HG02852 (cell line): ENCODE measurements at regions not wholly inside any gene's neighbourhood (a gene's known extent, or its start where the extent isn't known, plus 50 kb on each side); places are given as distances from the start of the nearest gene placed in this dataset.

Experiments
- ATAC-seq: cut with Tn5 transposase; IDR thresholded peaks from one replicate; pipeline ENCODE4 v1.9.1; 2021; ENCODE audit warnings: mild to moderate bottlenecking, moderate library complexity; ENCODE audit not compliant: unreplicated experiment

DNA sequence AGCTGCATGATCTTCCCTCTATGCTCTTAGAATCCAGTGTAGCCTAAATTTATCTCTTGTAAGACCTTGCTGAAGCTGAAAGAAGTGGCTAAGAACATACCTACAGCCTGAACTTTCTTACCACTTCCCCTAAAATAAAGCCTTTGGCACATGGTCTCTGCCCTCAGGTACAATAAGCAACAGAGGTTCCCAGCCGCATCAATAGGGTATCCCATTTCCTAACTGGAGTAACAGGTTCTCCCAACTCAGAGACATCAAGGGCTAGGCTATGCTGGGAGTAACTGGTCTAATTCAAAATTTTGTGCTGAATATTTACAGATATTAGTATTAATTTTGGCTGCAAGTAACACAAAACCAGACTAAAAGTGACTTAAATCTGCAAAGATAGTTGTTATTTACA, 335.8 kb upstream of the TRPC7 start:
- ATAC-seq = no peak

DNA sequence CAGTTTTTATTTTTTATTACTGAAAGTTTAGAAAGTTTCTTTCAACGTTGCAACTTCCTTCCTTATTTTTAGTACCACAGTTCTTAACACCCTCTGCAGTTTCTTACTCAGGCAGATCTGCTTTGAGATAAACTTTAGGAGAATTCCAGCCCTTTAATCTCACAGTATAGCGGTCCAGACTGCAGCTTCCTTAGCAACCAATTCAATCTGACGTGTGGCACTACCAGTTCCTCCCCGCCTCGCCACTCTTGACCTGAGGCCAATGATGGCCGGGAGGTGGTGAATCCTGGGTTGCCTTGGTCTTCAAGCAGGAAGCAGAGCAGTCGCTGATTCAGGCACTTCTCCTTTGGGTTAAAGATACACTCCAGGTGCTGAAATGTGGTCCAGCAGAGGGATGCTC, 334.3 kb upstream of the TRPC7 start:
- no peak for ATAC-seq

DNA sequence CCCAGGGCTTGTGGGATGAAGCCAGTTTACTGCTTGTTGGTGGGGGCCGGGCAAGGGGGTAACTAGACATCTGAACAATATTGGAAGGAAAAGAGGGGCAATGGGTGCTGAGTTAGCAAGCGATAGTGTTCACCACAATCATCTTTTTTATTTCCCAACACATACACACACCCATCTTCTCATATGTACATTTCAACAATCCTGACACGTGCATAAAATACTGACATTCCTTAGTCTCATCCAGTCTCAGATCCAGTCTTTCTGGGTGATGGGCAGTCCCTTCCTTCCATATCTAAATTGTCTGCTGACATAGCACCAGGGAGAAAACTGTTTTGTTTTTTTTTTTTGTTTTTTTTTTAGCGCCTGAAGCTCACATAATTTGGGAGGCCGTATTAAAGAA, 333.6 kb upstream of the TRPC7 start:
- ATAC-seq = no peak

GRCh38 chr5:136694258-136694657, 328.9 kb upstream of the TRPC7 start:
- no peak for ATAC-seq

DNA sequence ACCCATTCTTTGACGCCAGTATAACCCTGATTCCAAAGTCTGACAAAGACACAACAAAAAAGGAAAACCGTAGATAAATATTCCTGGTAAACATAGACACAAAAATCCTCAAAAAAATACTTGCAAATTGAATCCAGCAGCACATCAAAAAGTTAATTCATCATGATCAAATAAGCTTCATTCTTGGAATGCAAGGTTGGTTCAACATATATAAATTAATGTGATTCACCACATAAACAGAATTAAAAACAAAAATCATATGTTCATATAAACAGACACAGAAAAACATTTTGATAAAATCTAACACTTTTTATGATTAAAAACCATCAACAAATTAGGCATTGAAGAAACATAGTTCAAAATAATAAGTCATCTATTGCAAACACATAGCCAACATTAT, 324.2 kb upstream of the TRPC7 start:
- no peak for ATAC-seq

- ATAC-seq = no peak
These were observed 321.0 kb upstream of the TRPC7 start for GRCh38 chr5:136686192-136686872.

DNA sequence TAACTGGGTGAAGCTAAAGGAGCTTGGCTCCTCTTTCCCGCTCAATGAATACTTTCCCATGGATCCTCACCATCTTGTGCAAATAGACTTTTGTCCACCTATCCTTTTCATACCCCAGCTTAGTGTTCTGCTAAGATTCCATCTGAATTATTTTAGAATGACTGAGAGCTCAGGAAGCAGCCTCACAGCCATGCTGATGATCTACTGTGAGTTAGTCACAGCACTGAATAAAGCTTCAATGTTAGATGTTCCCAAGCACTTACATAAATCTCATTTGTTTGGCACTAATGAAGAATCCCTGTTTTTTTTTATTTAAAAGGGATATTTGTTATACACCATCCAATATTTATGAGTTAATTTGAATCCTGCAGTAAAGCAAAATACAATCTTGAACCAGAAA, 317.6 kb upstream of the TRPC7 start:
- ATAC-seq = no peak

DNA sequence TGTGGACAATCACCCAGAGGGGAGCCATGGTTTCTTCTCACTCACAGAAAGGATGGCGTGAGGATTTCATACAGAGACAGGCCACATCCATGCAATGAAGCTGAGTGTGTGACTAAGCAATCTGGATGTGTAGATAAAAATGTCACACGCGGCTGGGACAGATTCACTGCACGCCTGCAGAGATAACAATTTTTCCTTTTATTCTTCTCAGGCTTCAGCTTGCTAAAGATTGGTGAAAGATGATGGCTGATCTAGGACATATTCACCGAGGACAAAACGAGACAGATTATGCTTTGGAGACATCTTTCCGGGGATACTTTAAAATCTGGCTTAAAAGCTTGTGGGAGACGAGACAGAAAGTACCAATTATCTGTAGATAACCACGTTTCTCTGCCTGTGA, 313.9 kb upstream of the TRPC7 start:
- ATAC-seq = no peak

DNA sequence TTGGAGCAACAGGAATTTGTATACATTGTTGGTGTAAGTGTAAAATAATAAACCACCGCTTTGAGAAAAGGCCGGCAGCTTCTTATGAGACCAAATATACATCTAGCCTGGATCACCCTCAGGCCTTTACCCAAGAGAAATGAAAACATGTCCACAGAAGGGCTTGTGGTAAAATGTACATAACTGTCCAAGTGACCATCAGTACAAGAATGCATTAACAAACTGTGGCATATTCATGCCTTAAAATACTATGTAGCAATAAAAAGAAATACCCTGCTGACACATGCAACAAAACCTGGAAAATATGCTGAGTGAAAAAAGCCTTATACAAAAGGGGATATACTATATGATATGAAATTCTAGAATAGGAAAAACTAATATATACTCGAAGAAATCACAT, 311.9 kb upstream of the TRPC7 start:
- ATAC-seq = no peak

DNA sequence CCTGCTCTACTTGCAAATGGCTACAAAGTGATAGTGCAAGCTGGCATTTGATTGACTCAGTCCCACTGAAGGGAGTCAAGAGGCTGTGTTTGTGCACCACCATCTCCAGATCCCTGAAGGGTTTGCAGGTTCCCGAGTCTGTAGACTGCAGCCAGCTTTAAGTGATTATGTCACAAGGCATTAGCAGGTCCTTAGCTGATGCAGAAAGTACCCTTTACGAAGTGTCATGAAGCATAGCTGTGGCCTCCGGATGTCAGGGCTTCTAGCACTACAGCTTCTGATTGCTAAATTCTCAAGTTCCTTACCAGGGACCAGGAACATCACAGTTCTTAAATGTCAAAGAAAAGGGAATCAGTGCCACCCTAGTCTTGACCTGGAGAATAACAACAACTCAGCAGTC, 311.3 kb upstream of the TRPC7 start:
- ATAC-seq = no peak

DNA sequence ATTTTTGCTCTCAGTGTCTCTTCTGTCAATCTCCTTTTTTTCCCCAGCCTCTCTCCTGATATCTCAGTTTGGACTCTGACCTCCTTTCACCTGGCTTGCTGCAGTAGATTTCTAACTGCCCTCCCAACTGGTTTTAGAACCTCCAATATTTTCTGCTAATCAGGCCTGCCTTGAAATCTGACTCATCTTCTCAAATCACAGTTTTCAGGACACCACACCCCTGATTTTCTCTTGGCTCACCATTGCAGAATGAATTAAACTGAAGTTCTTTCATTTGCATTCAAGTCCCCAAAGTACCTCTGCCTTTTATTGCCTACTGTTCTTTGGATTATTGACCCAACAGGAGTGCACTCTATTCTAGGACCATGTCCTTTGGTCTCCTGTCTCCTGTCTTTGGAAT, 310.4 kb upstream of the TRPC7 start:
- no peak for ATAC-seq

- ATAC-seq = no peak
These were observed 308.8 kb upstream of the TRPC7 start for GRCh38 chr5:136674178-136674577.

DNA sequence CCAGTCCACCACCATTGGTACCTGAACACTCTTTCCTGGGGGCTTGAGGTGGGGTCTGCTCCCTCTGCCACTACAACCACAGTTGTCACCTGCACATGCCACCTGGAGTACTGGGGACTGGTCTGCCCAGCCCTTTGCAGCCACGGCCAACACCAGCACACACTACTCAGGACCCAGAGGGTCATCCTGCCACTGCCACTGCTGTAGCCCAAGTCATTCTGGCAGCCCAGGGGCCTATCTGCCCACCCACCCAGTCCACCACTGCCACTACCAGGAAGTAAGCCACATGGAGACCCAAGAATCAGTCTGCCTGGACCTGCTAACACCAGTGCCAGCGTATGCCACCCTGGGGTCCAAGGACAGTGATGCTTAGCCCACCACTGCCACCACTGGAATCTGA, 302.4 kb upstream of the TRPC7 start:
- ATAC-seq = no peak

DNA sequence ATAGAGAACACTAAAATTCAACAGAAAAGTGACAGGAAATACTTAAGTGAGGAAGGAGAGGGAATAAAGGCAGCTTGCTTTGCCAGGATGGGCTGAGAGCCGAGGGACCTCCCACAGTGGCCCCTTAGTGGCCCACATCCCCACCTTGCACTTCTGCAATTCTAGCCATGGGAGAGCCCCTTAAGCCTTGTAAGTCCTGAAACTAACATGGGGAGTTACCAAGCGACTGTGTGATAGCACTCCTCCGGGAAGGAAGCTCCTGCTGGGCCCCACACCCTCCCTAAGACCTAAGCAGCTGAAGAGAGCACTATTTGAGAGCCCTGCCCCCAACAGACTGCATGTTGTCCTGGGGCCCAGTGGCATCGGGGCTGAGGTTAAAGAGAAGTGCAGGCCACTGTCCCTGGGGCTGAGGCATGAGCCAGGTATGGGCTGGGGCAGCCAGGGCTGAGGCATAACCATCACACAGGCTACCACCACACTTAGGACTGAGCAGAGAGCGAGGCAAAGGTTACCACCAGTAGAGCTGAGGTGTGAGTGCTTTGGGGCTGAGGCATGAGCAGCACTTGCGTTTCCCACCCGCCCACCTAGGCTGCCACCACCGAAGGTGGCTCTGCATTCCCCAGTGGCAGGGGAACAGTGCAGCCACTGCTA, 301.8 kb upstream of the TRPC7 start:
- no peak for ATAC-seq

DNA sequence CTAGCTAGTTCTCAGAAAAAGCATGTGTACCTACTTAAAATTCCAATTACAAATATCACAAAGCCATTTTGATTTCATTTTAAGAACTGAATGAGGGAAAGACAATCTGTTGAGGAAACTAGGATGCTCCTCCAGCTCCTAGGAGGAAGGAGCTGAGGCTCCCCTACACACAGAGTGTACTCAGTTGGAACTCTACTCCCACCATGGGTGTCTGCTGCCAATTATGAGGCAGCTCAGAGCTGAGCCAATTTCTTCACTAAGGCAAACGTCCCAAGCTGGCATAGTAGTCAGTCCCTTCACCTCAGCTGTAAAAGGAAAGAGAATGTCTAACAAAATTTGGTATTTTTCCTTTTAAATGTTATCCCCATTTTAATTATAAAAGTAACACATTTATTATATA, 300.0 kb upstream of the TRPC7 start:
- no peak for ATAC-seq

DNA sequence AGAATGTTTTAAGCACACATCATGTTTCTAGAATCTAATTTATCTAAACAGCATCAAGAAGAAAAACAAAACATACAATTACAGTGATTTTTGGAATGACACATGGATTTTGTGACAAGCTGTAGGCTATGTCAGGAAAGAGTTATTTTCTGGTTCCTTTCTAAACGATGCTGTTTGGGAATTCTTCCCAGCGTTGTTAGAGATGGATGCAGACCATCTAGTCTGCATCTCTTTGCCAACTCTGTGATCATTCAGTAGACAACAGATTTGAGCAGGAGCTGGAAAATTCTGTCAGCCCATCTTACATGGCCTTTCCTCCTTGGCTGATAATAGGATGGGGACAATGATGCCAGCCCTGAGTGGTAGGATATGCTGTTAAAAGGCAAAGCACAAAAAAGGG, 295.7 kb upstream of the TRPC7 start:
- ATAC-seq = no peak

DNA sequence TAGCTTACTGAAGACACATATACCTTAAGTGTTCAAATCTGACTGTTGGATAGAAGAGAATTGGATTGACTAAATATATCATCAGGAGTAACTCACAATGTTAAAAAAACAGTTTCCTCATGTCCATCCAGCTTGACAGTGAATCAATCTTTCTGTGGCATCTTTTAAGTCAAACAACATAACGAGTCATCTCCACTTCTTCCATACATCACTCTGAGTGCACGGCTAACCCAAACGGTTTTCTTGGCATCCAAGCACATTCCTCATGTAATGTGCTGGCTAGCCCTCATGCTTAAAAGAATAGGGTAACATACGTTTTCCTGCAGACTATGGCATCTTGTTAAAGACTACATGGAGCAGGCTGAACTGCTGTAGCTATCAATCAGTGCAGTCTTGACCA, 291.5 kb upstream of the TRPC7 start:
- ATAC-seq = no peak

DNA sequence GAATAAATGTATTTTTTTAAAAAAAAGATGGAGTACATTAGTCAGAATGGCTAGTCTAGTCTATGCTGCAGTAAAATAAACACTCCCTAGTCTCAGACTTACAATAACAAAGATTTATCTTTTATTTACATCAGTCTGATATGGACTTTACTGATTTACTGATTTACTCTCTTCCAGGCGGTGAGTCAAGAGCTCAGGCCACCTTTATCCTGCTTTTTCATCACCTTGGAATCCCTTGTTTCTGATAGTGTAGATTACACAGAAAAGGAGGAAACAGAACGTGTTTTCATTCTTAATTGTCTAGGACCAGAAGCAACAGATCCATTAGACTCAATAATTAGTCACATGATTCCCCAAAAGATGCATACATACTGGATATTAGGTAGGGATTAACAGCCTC, 290.1 kb upstream of the TRPC7 start:
- no peak for ATAC-seq

- no peak for ATAC-seq
These were observed 281.6 kb upstream of the TRPC7 start for GRCh38 chr5:136646915-136647314.

DNA sequence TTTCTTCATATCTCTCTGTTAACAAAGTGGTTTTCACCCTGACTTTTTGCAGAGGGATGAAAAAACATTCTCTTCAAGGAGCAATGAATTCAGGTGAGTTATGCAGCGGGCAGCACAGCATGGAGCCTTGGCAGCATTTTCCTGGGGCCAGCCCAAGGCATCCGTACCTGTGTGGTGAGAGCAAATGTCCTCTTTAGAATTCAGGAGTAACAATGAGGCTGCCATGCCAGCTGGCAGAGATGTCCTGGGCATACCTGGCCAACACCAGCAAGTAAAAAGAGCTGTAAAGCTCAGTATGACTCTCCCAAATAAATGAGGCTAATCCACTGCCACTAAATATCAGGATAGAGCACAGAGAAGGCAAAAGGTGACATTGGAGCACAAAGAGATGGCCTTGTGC, 277.6 kb upstream of the TRPC7 start:
- ATAC-seq = no peak

DNA sequence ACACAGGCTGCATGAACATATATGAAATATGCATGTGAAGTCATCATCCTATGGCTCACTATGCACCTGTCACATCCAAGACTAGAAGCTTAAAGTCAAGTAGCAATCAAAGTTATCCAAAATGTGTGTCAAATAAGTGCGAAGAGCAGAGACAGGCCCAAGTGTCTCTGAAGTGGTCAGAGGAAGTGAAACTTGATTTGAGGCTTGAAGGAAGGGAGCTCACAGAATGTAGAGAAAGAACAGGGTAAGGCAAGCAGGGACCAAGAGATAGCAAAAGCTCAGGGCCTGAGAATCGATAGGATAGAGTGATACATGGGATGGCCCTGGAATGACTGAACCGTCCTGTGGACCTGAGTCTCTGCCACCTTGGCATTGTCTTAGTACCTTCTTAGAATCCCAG, 274.3 kb upstream of the TRPC7 start:
- ATAC-seq = no peak

- no peak for ATAC-seq
These were observed 272.7 kb upstream of the TRPC7 start for GRCh38 chr5:136638084-136638483.

DNA sequence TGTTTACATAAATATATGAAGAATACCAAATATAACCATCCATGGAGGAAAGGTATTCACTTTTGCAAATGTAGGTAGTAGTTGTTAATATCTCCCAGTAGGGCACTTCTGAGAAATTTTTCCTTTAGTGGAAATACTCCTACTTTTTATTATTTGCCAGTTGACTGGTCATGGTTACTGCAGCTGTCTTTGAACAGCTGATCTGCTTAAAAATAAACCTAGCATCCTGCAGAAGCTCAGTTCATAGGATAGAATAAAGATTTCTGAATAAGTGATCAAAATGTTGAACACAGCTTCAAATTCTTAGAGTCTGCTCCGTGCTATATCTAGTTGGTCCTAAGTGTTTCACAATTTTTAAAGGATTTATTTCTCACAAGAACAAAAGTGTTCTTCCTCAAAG, 270.7 kb upstream of the TRPC7 start:
- ATAC-seq = no peak
